CD4-positive, alpha-beta T cell (primary cell): ENCODE measurements at regions not wholly inside any gene's neighbourhood (a gene's known extent, or its start where the extent isn't known, plus 50 kb on each side); places are given as distances from the start of the nearest gene placed in this dataset.
A peak's percentile ranks its signal among the peaks of the same experiment; 100 is the strongest.

Source experiments
- ATAC-seq: fragments of 200-7000 bp; cut with Tn5 transposase; one replicate; pipeline ENCODE4 v1.10.0; 2022; ENCODE audit warnings: mild to moderate bottlenecking; ENCODE audit not compliant: poor library complexity
- CTCF ChIA-PET: fragments of 350-600 bp; sonication (Branson Sonifier 250); formaldehyde crosslinking; loops from one replicate; lab custom pipeline; 2021; ENCODE audit warnings: antibody characterized with exemption, inconsistent platforms; lab: Charles Lee
- POLR2A ChIA-PET: fragments of 350-600 bp; sonication (Branson Sonifier 250); formaldehyde crosslinking; loops from one replicate; lab custom pipeline; 2021; ENCODE audit warnings: antibody characterized with exemption, inconsistent platforms; lab: Charles Lee
- DNase-seq, 14 experiments: peaks; one replicate each; pipeline ENCODE4 v3.0.0-alpha.2; 2013 to 2020; ENCODE audit warnings: mixed read lengths in 2 of 14
- H3K27ac ChIP-seq, 2 donors: one replicate each; pipeline versions ENCODE4 v1.5.1 to v1.7.0; 2013; ENCODE audit warnings: low read length in 2 of 2, low read depth in 1 of 2, mild to moderate bottlenecking in 1 of 2
- H3K27me3 ChIP-seq, 2 experiments: 1 replicate in 1 of 2; 2 replicates in 1 of 2; pipeline versions ENCODE4 v1.6.1 to v1.7.0; 2013; ENCODE audit warnings: low read length in 2 of 2, control low read depth in 1 of 2, mild to moderate bottlenecking in 1 of 2, moderate library complexity in 1 of 2; ENCODE audit not compliant: insufficient read depth in 2 of 2, control insufficient read depth in 1 of 2
- H3K36me3 ChIP-seq: one replicate; pipeline ENCODE4 v1.6.1; 2013; ENCODE audit warnings: low read length, control low read depth; ENCODE audit not compliant: insufficient read depth
- H3K4me1 ChIP-seq: one replicate; pipeline ENCODE4 v1.6.1; 2013; ENCODE audit warnings: low read length, control low read depth; ENCODE audit not compliant: insufficient read depth
- H3K4me3 ChIP-seq: one replicate; pipeline ENCODE4 v1.5.1; 2013; ENCODE audit warnings: mild to moderate bottlenecking, low read length, moderate library complexity
- H3K9me3 ChIP-seq, 2 experiments: 1 replicate in 1 of 2; 2 replicates in 1 of 2; pipeline versions ENCODE4 v1.6.1 to v1.7.0; 2013; ENCODE audit warnings: low read length in 2 of 2, mild to moderate bottlenecking in 2 of 2, control low read depth in 1 of 2, moderate library complexity in 1 of 2; ENCODE audit not compliant: control insufficient read depth in 1 of 2, insufficient read depth in 1 of 2
- H3K27ac Mint-ChIP-seq: one replicate; pipeline ENCODE4 v1.8.0; 2020; ENCODE audit warnings: mixed read lengths
- H3K27me3 Mint-ChIP-seq: one replicate; pipeline ENCODE4 v1.8.0; 2021; ENCODE audit warnings: mixed read lengths
- H3K36me3 Mint-ChIP-seq: one replicate; pipeline ENCODE4 v1.8.0; 2021; ENCODE audit warnings: low read depth, mixed read lengths
- H3K4me1 Mint-ChIP-seq: one replicate; pipeline ENCODE4 v1.8.0; 2021; ENCODE audit warnings: low read depth, mixed read lengths
- H3K4me3 Mint-ChIP-seq: one replicate; pipeline ENCODE4 v1.8.0; 2020; ENCODE audit warnings: mild to moderate bottlenecking, mixed read lengths
- H3K9me3 Mint-ChIP-seq: one replicate; pipeline ENCODE4 v1.8.0; 2020; ENCODE audit warnings: mixed read lengths
- CTCF ChIP-seq: fragments of 200-600 bp; IDR thresholded peaks from one replicate; pipeline ENCODE4 v1.8.0; 2022; ENCODE audit warnings: antibody characterized with exemption, mild to moderate bottlenecking
- intact Hi-C, 2 experiments: fragments of 100-400 bp; cut with DNase I in 1 of 2; cut with micrococcal nuclease in 1 of 2; formaldehyde crosslinking; loops; one replicate each; pipeline versions ENCODE4 v1.15.1 to v1.9.0; 2023 to 2025; cut with DNase I, micrococcal nuclease

- POLR2A ChIA-PET: no interaction called here
Measured at GRCh38 chr18:29608982-29609381, 1432.1 kb upstream of the CDH2 start.

GRCh38 chr18:29605365-29605764, 1428.4 kb upstream of the CDH2 start:
- ATAC-seq (no peak), DNase-seq (no peak)
- Mint-ChIP-seq H3K4me1 (no peaks in the 10 kb centered on the region), H3K36me3 (no peaks in the 10 kb centered on the region), H3K9me3 (peaks cover 24% of the 10 kb centered on the region), H3K27me3 (no peaks in the 10 kb centered on the region), H3K4me3 (no peak overlapping the region), H3K27ac (no peak overlapping the region)
- no peak for TF ChIP-seq CTCF
- Histone ChIP-seq H3K27me3 (no peaks in the 10 kb centered on the region), H3K27ac (no peak overlapping the region), H3K4me1 (no peaks in the 10 kb centered on the region), H3K36me3 (no peaks in the 10 kb centered on the region), H3K9me3 (peaks cover 7 to 8% of the 10 kb centered on the region in 2 experiments), H3K4me3 (no peak overlapping the region)
- ChIA-PET POLR2A (no interaction called here), CTCF (no interaction called here)
- intact Hi-C loops: no loop called here

More at GRCh38 chr18:29608982-29609381, 1432.1 kb upstream of the CDH2 start:
- Histone ChIP-seq H3K9me3 (peaks cover 7 to 17% of the 10 kb centered on the region in 2 experiments), H3K27me3 (no peaks in the 10 kb centered on the region), H3K36me3 (no peaks in the 10 kb centered on the region), H3K4me3 (no peak overlapping the region), H3K27ac (no peak overlapping the region), H3K4me1 (no peaks in the 10 kb centered on the region)
- DNase-seq (no peak), ATAC-seq (no peak)
- no peak for TF ChIP-seq CTCF
- CTCF ChIA-PET: no interaction called here
- no peaks in the 10 kb centered on the region for H3K36me3 Mint-ChIP-seq
- H3K4me3 Mint-ChIP-seq: no peak overlapping the region
- H3K27ac Mint-ChIP-seq: no peak overlapping the region
- H3K27me3 Mint-ChIP-seq: no peaks in the 10 kb centered on the region
- H3K9me3 Mint-ChIP-seq: peaks cover 18% of the 10 kb centered on the region
- intact Hi-C loops: no loop called here
- H3K4me1 Mint-ChIP-seq: no peaks in the 10 kb centered on the region

- Mint-ChIP-seq H3K4me1 (no peaks in the 10 kb centered on the region), H3K4me3 (no peak overlapping the region), H3K36me3 (no peaks in the 10 kb centered on the region), H3K9me3 (peaks cover 16% of the 10 kb centered on the region), H3K27ac (no peak overlapping the region), H3K27me3 (no peaks in the 10 kb centered on the region)
- ATAC-seq: no peak
- no peaks in the 10 kb centered on the region for H3K4me1 ChIP-seq
- H3K36me3 ChIP-seq: no peaks in the 10 kb centered on the region
- TF ChIP-seq CTCF: no peak
- H3K9me3 ChIP-seq: peaks cover 0 to 8% of the 10 kb centered on the region in 2 experiments
- DNase-seq: peak in 1 of 14 experiments; percentile 8
- POLR2A ChIA-PET: no interaction called here
- H3K27me3 ChIP-seq: no peaks in the 10 kb centered on the region
- no peak overlapping the region for H3K4me3 ChIP-seq
- CTCF ChIA-PET: no interaction called here
- no peak overlapping the region for H3K27ac ChIP-seq
- intact Hi-C loops: loop anchor here in 1 of 2 experiments (2.0 kb wide), 1 partner anchor 14 kb away; no protein-coding TSS in a partner anchor
Measured at GRCh38 chr18:29596959-29597358, 1420.0 kb upstream of the CDH2 start.
